GM23338 (cell line): ENCODE measurements at regions not wholly inside any gene's neighbourhood (a gene's known extent, or its start where the extent isn't known, plus 50 kb on each side); places are given as distances from the start of the nearest gene placed in this dataset.

ENCODE experiments used
- ATAC-seq: fragments of 200-7000 bp; cut with Tn5 transposase; 3 replicates; pipeline ENCODE4 v1.9.1; 2020
- DNase-seq: peaks from one replicate; pipeline ENCODE4 v3.0.0-alpha.2; 2015; ENCODE audit warnings: low spot score
- H2AFZ ChIP-seq: fragments of 200-600 bp; sonication (generic); 2 replicates; pipeline ENCODE4 v1.8.0; 2016; ENCODE audit warnings: antibody characterized with exemption, mild to moderate bottlenecking, moderate library complexity
- H3F3A ChIP-seq: fragments of 200-600 bp; sonication (generic); replicated peaks from 2 replicates; pipeline ENCODE4 v1.8.0; 2017; ENCODE audit warnings: antibody characterized with exemption, mixed run types, low read depth
- H3K27ac ChIP-seq: fragments of 200-600 bp; sonication (generic); 2 replicates; pipeline ENCODE4 v1.6.1; 2016; ENCODE audit warnings: low read depth
- H3K27me3 ChIP-seq: fragments of 200-600 bp; sonication (generic); 2 replicates; pipeline ENCODE4 v1.8.0; 2016; ENCODE audit warnings: mild to moderate bottlenecking, mixed run types, moderate library complexity; ENCODE audit not compliant: insufficient read depth
- H3K36me3 ChIP-seq: fragments of 200-600 bp; sonication (generic); 2 replicates; pipeline ENCODE4 v1.8.0; 2016; ENCODE audit warnings: mild to moderate bottlenecking; ENCODE audit not compliant: insufficient read depth
- H3K4me1 ChIP-seq: fragments of 200-600 bp; sonication (generic); 2 replicates; pipeline ENCODE4 v1.8.0; 2016; ENCODE audit warnings: mild to moderate bottlenecking, moderate library complexity; ENCODE audit not compliant: insufficient read depth
- H3K4me2 ChIP-seq: fragments of 200-600 bp; sonication (generic); 2 replicates; pipeline ENCODE4 v1.7.1; 2017; ENCODE audit warnings: mixed run types
- H3K4me3 ChIP-seq: fragments of 200-600 bp; sonication (generic); 2 replicates; pipeline ENCODE4 v1.6.1; 2016; ENCODE audit warnings: mixed run types
- H3K79me2 ChIP-seq: fragments of 200-600 bp; sonication (generic); replicated peaks from 2 replicates; pipeline ENCODE4 v1.8.0; 2017; ENCODE audit warnings: mild to moderate bottlenecking; ENCODE audit not compliant: insufficient read depth
- H3K9me2 ChIP-seq: fragments of 200-600 bp; sonication (generic); 2 replicates; pipeline ENCODE4 v1.8.0; 2017; ENCODE audit not compliant: insufficient read depth
- H4K20me1 ChIP-seq: fragments of 200-600 bp; sonication (generic); replicated peaks from 2 replicates; pipeline ENCODE4 v1.8.0; 2017; ENCODE audit warnings: mild to moderate bottlenecking; ENCODE audit not compliant: insufficient read depth
- H3K27ac Mint-ChIP-seq: 2 replicates; pipeline ENCODE4 v1.8.0; 2020; ENCODE audit warnings: inconsistent platforms, mild to moderate bottlenecking, moderate library complexity, mixed read lengths
- H3K27me3 Mint-ChIP-seq: 3 replicates; pipeline ENCODE4 v1.8.0; 2022; ENCODE audit warnings: low read depth, mild to moderate bottlenecking, moderate library complexity, mixed read lengths, inconsistent platforms; ENCODE audit not compliant: insufficient read depth, poor library complexity
- H3K36me3 Mint-ChIP-seq: 3 replicates; pipeline ENCODE4 v1.8.0; 2021; ENCODE audit warnings: low read depth, mild to moderate bottlenecking, inconsistent platforms, moderate library complexity, mixed read lengths
- H3K4me1 Mint-ChIP-seq: 3 replicates; pipeline ENCODE4 v1.8.0; 2020; ENCODE audit warnings: mild to moderate bottlenecking, inconsistent platforms, mixed read lengths
- H3K4me3 Mint-ChIP-seq: 3 replicates; pipeline ENCODE4 v1.8.0; 2021; ENCODE audit warnings: moderate library complexity, mild to moderate bottlenecking, inconsistent platforms, mixed read lengths
- H3K9me3 Mint-ChIP-seq: 3 replicates; pipeline ENCODE4 v1.8.0; 2020; ENCODE audit warnings: moderate library complexity, mild to moderate bottlenecking, inconsistent platforms, mixed read lengths
- EZH2 ChIP-seq: fragments of 200-600 bp; sonication (generic); IDR thresholded peaks from one replicate; pipeline ENCODE4 v1.8.0; 2017; ENCODE audit warnings: antibody characterized with exemption, mild to moderate bottlenecking, low read depth; ENCODE audit not compliant: unreplicated experiment
- STAT1 ChIP-seq: IDR thresholded peaks from one replicate; pipeline ENCODE4 v1.6.1; 2016; ENCODE audit warnings: antibody characterized with exemption; ENCODE audit not compliant: unreplicated experiment
- ZNF114 ChIP-seq: fragments of 250-450 bp; sonication (Bioruptor Pico); IDR thresholded peaks from 2 replicates; pipeline ENCODE4 v1.5.0; 2020; ENCODE audit warnings: mild to moderate bottlenecking, moderate library complexity
- TF ChIP-seq, protein P1 (sequence below), 2 experiments: fragments of 200-600 bp in 1 of 2; sonication (generic) in 1 of 2; conservative IDR thresholded peaks; 2 replicates each; pipeline versions ENCODE4 v1.5.1 to v1.6.1; 2016 to 2017; ENCODE audit warnings: antibody characterized with exemption in 2 of 2, low read depth in 2 of 2, mild to moderate bottlenecking in 2 of 2, moderate library complexity in 1 of 2
- TF ChIP-seq, protein P2 (sequence below): IDR thresholded peaks from one replicate; pipeline ENCODE4 v1.6.1; 2018; ENCODE audit warnings: antibody characterized with exemption; ENCODE audit not compliant: unreplicated experiment
- TF ChIP-seq, protein P3 (sequence below): fragments of 250-450 bp; sonication (Bioruptor Pico); IDR thresholded peaks from 2 replicates; pipeline ENCODE4 v1.5.0; 2020; ENCODE audit warnings: mild to moderate bottlenecking, moderate library complexity

DNA sequence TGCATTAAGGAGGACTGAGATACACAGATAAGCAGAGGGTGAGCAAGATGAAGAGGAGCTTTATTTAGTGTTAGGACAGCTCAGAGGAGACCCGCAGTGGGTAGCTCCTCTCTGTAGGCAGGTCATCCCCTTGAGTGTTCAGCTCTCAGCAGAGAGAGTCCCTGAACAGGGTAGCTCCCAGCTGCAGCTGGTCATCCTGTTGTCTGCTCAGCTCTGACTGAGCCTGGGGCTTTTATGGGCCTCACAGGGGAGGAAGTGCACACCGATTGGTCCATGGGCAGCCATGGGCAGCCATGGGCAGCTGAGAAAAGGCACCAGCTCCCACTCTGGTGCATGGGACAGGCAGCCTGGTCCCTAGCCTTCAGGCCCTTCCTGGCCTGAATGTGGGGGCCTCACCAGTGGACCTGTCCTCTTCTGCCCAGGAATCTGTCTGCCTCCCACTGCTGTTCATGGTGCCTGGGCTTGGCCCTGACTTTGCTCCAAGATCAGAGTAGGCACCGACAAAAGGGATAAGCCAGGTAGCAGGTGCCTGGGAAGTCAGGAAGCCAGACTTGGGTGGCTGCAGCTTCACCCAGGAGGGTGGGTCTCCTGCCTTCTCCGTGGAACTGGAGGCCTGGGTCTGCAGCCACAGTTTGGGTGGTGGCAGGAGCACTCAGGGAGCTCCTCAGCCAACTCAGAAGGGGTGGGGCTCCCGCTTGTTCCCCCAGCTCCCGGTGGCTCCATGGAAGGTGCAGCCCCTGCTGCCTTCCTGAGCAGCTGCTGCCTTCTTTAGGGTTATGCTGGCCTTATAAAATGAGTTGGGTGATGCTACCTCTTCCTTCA is 54.7 kb downstream of the MYEOV start:
- DNase-seq (no peak), ATAC-seq (no peak)
- Histone ChIP-seq H2AFZ (no peak overlapping the region), H3K4me2 (no peak overlapping the region), H3K36me3 (no peaks in the 10 kb centered on the region), H3K27me3 (no peaks in the 10 kb centered on the region), H3K27ac (no peak overlapping the region), H3K9me2 (no peaks in the 10 kb centered on the region), H3K79me2 (no peaks in the 10 kb centered on the region), H3K4me3 (no peak overlapping the region), H4K20me1 (no peaks in the 10 kb centered on the region), H3F3A (no peaks in the 10 kb centered on the region), H3K4me1 (no peaks in the 10 kb centered on the region)
- Mint-ChIP-seq H3K4me3 (no peak overlapping the region), H3K27me3 (peaks cover 6% of the 10 kb centered on the region), H3K36me3 (peaks cover 3% of the 10 kb centered on the region; the same call in 2 of the 3 replicates), H3K4me1 (no peaks in the 10 kb centered on the region; the same call in 2 of the 3 replicates), H3K27ac (no peak overlapping the region), H3K9me3 (peaks cover 8% of the 10 kb centered on the region)
- TF ChIP-seq ZNF114 (no peak), STAT1 (no peak), EZH2 (no peak)
- TF ChIP-seq, protein P1, sequence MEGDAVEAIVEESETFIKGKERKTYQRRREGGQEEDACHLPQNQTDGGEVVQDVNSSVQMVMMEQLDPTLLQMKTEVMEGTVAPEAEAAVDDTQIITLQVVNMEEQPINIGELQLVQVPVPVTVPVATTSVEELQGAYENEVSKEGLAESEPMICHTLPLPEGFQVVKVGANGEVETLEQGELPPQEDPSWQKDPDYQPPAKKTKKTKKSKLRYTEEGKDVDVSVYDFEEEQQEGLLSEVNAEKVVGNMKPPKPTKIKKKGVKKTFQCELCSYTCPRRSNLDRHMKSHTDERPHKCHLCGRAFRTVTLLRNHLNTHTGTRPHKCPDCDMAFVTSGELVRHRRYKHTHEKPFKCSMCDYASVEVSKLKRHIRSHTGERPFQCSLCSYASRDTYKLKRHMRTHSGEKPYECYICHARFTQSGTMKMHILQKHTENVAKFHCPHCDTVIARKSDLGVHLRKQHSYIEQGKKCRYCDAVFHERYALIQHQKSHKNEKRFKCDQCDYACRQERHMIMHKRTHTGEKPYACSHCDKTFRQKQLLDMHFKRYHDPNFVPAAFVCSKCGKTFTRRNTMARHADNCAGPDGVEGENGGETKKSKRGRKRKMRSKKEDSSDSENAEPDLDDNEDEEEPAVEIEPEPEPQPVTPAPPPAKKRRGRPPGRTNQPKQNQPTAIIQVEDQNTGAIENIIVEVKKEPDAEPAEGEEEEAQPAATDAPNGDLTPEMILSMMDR (conservative IDR thresholded peaks at IDR 0.05; ENCODE audit: low read depth in 2 of 2): no peak
- TF ChIP-seq, protein P2, sequence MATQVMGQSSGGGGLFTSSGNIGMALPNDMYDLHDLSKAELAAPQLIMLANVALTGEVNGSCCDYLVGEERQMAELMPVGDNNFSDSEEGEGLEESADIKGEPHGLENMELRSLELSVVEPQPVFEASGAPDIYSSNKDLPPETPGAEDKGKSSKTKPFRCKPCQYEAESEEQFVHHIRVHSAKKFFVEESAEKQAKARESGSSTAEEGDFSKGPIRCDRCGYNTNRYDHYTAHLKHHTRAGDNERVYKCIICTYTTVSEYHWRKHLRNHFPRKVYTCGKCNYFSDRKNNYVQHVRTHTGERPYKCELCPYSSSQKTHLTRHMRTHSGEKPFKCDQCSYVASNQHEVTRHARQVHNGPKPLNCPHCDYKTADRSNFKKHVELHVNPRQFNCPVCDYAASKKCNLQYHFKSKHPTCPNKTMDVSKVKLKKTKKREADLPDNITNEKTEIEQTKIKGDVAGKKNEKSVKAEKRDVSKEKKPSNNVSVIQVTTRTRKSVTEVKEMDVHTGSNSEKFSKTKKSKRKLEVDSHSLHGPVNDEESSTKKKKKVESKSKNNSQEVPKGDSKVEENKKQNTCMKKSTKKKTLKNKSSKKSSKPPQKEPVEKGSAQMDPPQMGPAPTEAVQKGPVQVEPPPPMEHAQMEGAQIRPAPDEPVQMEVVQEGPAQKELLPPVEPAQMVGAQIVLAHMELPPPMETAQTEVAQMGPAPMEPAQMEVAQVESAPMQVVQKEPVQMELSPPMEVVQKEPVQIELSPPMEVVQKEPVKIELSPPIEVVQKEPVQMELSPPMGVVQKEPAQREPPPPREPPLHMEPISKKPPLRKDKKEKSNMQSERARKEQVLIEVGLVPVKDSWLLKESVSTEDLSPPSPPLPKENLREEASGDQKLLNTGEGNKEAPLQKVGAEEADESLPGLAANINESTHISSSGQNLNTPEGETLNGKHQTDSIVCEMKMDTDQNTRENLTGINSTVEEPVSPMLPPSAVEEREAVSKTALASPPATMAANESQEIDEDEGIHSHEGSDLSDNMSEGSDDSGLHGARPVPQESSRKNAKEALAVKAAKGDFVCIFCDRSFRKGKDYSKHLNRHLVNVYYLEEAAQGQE: no peak

DNA sequence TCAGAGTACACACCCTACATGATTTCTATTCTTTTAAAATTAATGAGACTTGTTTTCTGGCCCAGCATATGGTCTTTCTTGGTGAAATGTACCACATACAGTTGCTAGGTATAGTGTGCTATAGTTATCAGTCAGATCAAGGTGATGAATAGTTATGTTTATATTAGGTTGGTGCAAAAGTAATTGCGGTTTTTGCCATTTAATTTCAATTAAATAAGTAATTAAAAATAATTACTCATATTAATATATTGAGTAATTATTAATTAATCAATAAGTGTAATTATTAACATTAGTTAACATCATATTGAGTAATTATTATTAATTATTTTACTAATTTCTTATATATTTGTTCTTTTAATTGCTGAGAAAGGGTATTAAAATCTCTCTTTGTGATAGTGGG is 56.1 kb downstream of the MYEOV start:
- H2AFZ ChIP-seq: no peak overlapping the region
- no peaks in the 10 kb centered on the region for H3K36me3 ChIP-seq
- H3K27me3 Mint-ChIP-seq: no peaks in the 10 kb centered on the region
- H3K27me3 ChIP-seq: no peaks in the 10 kb centered on the region
- peaks cover 3% of the 10 kb centered on the region; the same call in 2 of the 3 replicates for H3K36me3 Mint-ChIP-seq
- H4K20me1 ChIP-seq: no peaks in the 10 kb centered on the region
- no peaks in the 10 kb centered on the region for H3K4me1 ChIP-seq
- no peak overlapping the region for H3K27ac ChIP-seq
- DNase-seq (no peak), ATAC-seq (no peak)
- no peak overlapping the region for H3K27ac Mint-ChIP-seq
- peaks cover 8% of the 10 kb centered on the region for H3K9me3 Mint-ChIP-seq
- H3K4me1 Mint-ChIP-seq: no peaks in the 10 kb centered on the region; the same call in 2 of the 3 replicates
- no peak overlapping the region for H3K4me2 ChIP-seq
- no peaks in the 10 kb centered on the region for H3F3A ChIP-seq
- no peak overlapping the region for H3K4me3 ChIP-seq
- no peak overlapping the region for H3K4me3 Mint-ChIP-seq
- H3K9me2 ChIP-seq: no peaks in the 10 kb centered on the region
- H3K79me2 ChIP-seq: no peaks in the 10 kb centered on the region
- no peak for TF ChIP-seq ZNF114
- TF ChIP-seq, protein P3, sequence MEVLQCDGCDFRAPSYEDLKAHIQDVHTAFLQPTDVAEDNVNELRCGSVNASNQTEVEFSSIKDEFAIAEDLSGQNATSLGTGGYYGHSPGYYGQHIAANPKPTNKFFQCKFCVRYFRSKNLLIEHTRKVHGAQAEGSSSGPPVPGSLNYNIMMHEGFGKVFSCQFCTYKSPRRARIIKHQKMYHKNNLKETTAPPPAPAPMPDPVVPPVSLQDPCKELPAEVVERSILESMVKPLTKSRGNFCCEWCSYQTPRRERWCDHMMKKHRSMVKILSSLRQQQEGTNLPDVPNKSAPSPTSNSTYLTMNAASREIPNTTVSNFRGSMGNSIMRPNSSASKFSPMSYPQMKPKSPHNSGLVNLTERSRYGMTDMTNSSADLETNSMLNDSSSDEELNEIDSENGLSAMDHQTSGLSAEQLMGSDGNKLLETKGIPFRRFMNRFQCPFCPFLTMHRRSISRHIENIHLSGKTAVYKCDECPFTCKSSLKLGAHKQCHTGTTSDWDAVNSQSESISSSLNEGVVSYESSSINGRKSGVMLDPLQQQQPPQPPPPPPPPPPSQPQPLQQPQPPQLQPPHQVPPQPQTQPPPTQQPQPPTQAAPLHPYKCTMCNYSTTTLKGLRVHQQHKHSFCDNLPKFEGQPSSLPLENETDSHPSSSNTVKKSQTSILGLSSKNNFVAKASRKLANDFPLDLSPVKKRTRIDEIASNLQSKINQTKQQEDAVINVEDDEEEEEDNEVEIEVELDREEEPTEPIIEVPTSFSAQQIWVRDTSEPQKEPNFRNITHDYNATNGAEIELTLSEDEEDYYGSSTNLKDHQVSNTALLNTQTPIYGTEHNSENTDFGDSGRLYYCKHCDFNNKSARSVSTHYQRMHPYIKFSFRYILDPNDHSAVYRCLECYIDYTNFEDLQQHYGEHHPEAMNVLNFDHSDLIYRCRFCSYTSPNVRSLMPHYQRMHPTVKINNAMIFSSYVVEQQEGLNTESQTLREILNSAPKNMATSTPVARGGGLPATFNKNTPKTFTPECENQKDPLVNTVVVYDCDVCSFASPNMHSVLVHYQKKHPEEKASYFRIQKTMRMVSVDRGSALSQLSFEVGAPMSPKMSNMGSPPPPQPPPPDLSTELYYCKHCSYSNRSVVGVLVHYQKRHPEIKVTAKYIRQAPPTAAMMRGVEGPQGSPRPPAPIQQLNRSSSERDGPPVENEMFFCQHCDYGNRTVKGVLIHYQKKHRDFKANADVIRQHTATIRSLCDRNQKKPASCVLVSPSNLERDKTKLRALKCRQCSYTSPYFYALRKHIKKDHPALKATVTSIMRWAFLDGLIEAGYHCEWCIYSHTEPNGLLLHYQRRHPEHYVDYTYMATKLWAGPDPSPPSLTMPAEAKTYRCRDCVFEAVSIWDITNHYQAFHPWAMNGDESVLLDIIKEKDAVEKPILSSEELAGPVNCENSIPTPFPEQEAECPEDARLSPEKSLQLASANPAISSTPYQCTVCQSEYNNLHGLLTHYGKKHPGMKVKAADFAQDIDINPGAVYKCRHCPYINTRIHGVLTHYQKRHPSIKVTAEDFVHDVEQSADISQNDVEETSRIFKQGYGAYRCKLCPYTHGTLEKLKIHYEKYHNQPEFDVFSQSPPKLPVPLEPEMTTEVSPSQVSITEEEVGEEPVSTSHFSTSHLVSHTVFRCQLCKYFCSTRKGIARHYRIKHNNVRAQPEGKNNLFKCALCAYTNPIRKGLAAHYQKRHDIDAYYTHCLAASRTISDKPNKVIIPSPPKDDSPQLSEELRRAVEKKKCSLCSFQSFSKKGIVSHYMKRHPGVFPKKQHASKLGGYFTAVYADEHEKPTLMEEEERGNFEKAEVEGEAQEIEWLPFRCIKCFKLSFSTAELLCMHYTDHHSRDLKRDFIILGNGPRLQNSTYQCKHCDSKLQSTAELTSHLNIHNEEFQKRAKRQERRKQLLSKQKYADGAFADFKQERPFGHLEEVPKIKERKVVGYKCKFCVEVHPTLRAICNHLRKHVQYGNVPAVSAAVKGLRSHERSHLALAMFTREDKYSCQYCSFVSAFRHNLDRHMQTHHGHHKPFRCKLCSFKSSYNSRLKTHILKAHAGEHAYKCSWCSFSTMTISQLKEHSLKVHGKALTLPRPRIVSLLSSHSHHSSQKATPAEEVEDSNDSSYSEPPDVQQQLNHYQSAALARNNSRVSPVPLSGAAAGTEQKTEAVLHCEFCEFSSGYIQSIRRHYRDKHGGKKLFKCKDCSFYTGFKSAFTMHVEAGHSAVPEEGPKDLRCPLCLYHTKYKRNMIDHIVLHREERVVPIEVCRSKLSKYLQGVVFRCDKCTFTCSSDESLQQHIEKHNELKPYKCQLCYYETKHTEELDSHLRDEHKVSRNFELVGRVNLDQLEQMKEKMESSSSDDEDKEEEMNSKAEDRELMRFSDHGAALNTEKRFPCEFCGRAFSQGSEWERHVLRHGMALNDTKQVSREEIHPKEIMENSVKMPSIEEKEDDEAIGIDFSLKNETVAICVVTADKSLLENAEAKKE: no peak
- no peak for TF ChIP-seq EZH2
